Astrocyte (in vitro differentiated cells and primary cell): ENCODE measurements at regions not wholly inside any gene's neighbourhood (a gene's known extent, or its start where the extent isn't known, plus 50 kb on each side); places are given as distances from the start of the nearest gene placed in this dataset.
"Not testable (repeated sequence)": the region's sequence is repeated elsewhere in the genome, so short reads cannot be mapped to it uniquely, and the experiment has no call there.

Source experiments
- EZH2 ChIP-seq: IDR thresholded peaks from 2 replicates; pipeline ENCODE4 v1.6.1; 2012; ENCODE audit warnings: mild to moderate bottlenecking, low read length, inconsistent platforms; ENCODE audit not compliant: insufficient read depth
- TF ChIP-seq, protein P1 (sequence below): IDR thresholded peaks from 2 replicates; pipeline ENCODE4 v1.5.1; 2011; ENCODE audit warnings: low read depth, mild to moderate bottlenecking, inconsistent platforms, low read length, moderate library complexity; ENCODE audit not compliant: insufficient read depth

DNA sequence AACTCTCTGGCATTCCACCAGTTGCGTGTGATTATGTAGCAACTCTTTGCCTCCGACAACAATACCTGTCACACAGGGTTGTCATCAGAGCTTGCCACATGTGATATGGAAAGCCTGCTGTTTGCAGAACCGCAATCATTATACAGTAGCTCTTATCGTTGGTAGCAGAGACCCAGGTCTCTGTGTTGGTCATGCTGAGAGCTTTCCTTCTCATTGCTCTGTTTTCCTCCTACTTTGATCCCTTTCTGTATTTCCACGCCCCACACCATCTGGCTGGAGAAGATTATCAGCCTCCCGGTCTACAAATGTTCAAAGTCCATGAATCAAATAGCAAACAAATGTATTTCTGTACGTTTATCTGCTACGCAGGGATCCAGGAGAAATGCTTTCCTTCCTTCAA, 1475.6 kb upstream of the DEFB115 start:
- TF ChIP-seq, protein P1, sequence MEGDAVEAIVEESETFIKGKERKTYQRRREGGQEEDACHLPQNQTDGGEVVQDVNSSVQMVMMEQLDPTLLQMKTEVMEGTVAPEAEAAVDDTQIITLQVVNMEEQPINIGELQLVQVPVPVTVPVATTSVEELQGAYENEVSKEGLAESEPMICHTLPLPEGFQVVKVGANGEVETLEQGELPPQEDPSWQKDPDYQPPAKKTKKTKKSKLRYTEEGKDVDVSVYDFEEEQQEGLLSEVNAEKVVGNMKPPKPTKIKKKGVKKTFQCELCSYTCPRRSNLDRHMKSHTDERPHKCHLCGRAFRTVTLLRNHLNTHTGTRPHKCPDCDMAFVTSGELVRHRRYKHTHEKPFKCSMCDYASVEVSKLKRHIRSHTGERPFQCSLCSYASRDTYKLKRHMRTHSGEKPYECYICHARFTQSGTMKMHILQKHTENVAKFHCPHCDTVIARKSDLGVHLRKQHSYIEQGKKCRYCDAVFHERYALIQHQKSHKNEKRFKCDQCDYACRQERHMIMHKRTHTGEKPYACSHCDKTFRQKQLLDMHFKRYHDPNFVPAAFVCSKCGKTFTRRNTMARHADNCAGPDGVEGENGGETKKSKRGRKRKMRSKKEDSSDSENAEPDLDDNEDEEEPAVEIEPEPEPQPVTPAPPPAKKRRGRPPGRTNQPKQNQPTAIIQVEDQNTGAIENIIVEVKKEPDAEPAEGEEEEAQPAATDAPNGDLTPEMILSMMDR = not testable (repeated sequence)
- not testable (repeated sequence) for TF ChIP-seq EZH2
